Karpas-422 (cell line): ENCODE measurements at regions not wholly inside any gene's neighbourhood (a gene's known extent, or its start where the extent isn't known, plus 50 kb on each side); places are given as distances from the start of the nearest gene placed in this dataset.

Source experiments
- DNase-seq: peaks from one replicate; pipeline ENCODE4 v3.0.0-alpha.2; 2015
- H2AFZ ChIP-seq: fragments of 200-600 bp; sonication (generic); 2 replicates; pipeline ENCODE4 v1.6.1; 2014; ENCODE audit warnings: antibody characterized with exemption, low read length, mixed read lengths
- H3K27ac ChIP-seq: fragments of 200-600 bp; sonication (generic); 2 replicates; pipeline ENCODE4 v1.5.1; 2014; ENCODE audit warnings: mild to moderate bottlenecking, low read length, moderate library complexity
- H3K27me3 ChIP-seq: fragments of 200-600 bp; sonication (generic); 2 replicates; pipeline ENCODE4 v1.6.1; 2014; ENCODE audit warnings: low read length, mixed read lengths
- H3K36me3 ChIP-seq: fragments of 200-600 bp; sonication (generic); 2 replicates; pipeline ENCODE4 v1.6.1; 2014; ENCODE audit warnings: low read length, mixed read lengths; ENCODE audit not compliant: insufficient read depth
- H3K4me1 ChIP-seq: fragments of 200-600 bp; sonication (generic); 2 replicates; pipeline ENCODE4 v1.6.1; 2014; ENCODE audit warnings: mild to moderate bottlenecking, low read length, mixed read lengths
- H3K4me2 ChIP-seq: fragments of 200-600 bp; sonication (generic); 2 replicates; pipeline ENCODE4 v1.6.1; 2014; ENCODE audit warnings: low read length, low read depth, mild to moderate bottlenecking; ENCODE audit not compliant: poor library complexity, severe bottlenecking
- H3K4me3 ChIP-seq: fragments of 200-600 bp; sonication (generic); 2 replicates; pipeline ENCODE4 v1.5.1; 2014; ENCODE audit warnings: mild to moderate bottlenecking, antibody characterized with exemption, low read length, mixed read lengths
- H3K79me2 ChIP-seq: fragments of 200-600 bp; sonication (generic); 2 replicates; pipeline ENCODE4 v1.6.1; 2014; ENCODE audit warnings: mild to moderate bottlenecking, low read length, mixed read lengths
- H3K9ac ChIP-seq: fragments of 200-600 bp; sonication (generic); 2 replicates; pipeline ENCODE4 v1.6.0; 2014; ENCODE audit warnings: low read length
- H3K9me2 ChIP-seq: fragments of 200-600 bp; sonication (generic), shearing (Covaris generic); replicated peaks from 2 replicates; pipeline ENCODE4 v1.6.0; 2014; ENCODE audit warnings: mild to moderate bottlenecking, low read length, moderate library complexity; ENCODE audit not compliant: insufficient read depth
- H3K9me3 ChIP-seq: fragments of 300-700, 200-600 bp; sonication (generic); 2 replicates; pipeline ENCODE4 v1.6.1; 2014; ENCODE audit warnings: low read length, mixed read lengths
- H4K20me1 ChIP-seq: fragments of 200-600 bp; sonication (generic); 2 replicates; pipeline ENCODE4 v1.6.1; 2014; ENCODE audit warnings: mild to moderate bottlenecking, antibody characterized with exemption, low read length, low read depth; ENCODE audit not compliant: insufficient read depth

DNA sequence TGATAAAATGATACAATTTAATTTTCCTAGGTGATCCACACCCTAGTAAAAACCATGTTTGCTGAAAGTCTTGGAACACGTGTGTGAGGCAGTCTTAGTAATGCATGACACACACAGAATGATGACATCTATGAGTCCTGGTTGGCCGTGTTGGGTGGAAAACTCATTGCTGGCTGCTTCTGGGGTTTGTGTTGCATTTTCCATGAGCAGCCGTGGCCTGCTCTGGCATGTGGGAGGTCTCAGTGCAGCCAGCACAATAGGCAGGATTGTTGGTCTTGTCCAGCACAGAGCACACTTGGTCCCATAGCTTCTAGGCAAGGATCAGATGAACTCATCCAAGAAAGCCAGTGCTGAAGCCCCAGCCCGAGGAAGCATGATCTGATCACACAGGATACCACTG lies 172.8 kb upstream of the UBE3A start:
- no peaks in the 10 kb centered on the region for H3K27me3 ChIP-seq
- H3K9ac ChIP-seq = no peak overlapping the region
- no peaks in the 10 kb centered on the region for H3K79me2 ChIP-seq
- H3K4me3 ChIP-seq = no peak overlapping the region
- H3K9me2 ChIP-seq = no peaks in the 10 kb centered on the region; the same call in 1 of the 2 replicates
- H3K27ac ChIP-seq = no peak overlapping the region
- DNase-seq = no peak
- no peak overlapping the region for H3K4me2 ChIP-seq
- no peaks in the 10 kb centered on the region for H3K36me3 ChIP-seq
- H4K20me1 ChIP-seq = no peaks in the 10 kb centered on the region
- no peak overlapping the region for H2AFZ ChIP-seq
- H3K4me1 ChIP-seq = no peaks in the 10 kb centered on the region
- peaks cover 11% of the 10 kb centered on the region for H3K9me3 ChIP-seq

DNA sequence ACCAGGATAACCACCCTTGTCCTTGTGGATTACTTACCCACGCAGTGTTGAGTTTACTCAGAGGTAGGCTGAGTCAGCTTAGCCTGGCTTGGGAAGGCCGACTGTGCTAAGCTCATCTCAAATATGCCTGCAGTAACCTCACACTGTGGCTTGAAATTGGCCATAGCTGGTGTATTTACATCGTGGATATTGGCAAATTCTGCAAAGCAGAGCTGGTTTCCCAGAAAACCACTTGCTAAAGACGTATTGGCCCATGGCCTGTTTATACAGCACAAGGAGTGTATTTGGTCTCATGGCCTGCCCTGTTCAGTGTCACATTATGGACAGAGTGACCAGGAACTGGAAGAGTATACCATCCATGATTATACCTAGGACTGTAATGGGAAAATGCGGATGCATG lies 170.5 kb upstream of the UBE3A start:
- no peaks in the 10 kb centered on the region for H4K20me1 ChIP-seq
- H3K9ac ChIP-seq = no peak overlapping the region
- no peak for DNase-seq
- H3K4me2 ChIP-seq = no peak overlapping the region
- no peaks in the 10 kb centered on the region for H3K36me3 ChIP-seq
- H3K27ac ChIP-seq = no peak overlapping the region
- H3K9me3 ChIP-seq = peaks cover 14% of the 10 kb centered on the region
- H3K4me3 ChIP-seq = no peak overlapping the region
- no peaks in the 10 kb centered on the region for H3K27me3 ChIP-seq
- H2AFZ ChIP-seq = no peak overlapping the region
- H3K9me2 ChIP-seq = no peaks in the 10 kb centered on the region
- H3K4me1 ChIP-seq = no peaks in the 10 kb centered on the region
- H3K79me2 ChIP-seq = no peaks in the 10 kb centered on the region

DNA sequence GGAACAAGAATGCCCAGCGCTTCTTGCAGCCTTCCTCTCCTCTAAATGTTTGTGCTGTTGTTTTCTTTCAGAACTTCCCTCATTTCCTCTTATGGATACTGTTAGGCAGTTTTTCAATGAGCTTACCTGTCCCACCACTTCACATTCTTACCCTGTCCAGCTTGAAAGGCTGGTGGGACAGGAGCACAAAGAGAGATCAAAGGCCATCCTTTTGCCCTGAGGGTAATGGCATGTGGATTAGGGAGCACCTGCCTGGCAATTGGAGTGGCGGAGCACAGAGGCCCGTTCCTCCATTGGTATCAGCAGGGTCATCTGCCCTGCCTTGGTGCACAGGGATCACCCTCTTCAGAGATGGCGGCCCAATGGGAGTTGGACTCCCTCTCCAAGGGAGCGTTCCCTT lies 170.1 kb upstream of the UBE3A start:
- H3K79me2 ChIP-seq = no peaks in the 10 kb centered on the region
- peaks cover 14% of the 10 kb centered on the region for H3K9me3 ChIP-seq
- no peaks in the 10 kb centered on the region for H3K36me3 ChIP-seq
- H3K27me3 ChIP-seq = no peaks in the 10 kb centered on the region
- no peak overlapping the region for H3K27ac ChIP-seq
- no peak overlapping the region for H3K9ac ChIP-seq
- no peak overlapping the region for H3K4me3 ChIP-seq
- no peaks in the 10 kb centered on the region for H4K20me1 ChIP-seq
- no peak for DNase-seq
- no peak overlapping the region for H2AFZ ChIP-seq
- no peaks in the 10 kb centered on the region for H3K4me1 ChIP-seq
- no peaks in the 10 kb centered on the region for H3K9me2 ChIP-seq
- H3K4me2 ChIP-seq = no peak overlapping the region

DNA sequence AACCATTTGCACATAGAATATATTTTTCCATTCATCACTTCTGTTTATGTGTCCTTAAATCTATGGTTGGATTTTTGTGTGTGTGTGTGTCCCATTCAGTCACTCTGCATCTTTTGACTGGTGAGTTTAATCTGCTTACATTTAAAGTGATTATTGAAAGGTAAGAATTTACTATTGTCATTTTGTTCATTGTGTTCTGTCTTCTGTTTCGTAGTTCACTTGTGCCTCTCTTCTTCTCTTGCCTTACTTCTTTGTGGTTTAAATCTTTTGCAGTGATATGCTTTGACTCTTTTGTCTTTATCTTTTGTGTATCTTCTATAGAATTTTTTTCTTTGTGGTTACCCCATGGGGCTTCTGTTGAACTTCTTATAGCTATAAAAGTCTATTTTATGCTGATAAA lies 166.3 kb upstream of the UBE3A start:
- H3K9ac ChIP-seq = no peak overlapping the region
- H3K79me2 ChIP-seq = no peaks in the 10 kb centered on the region
- no peaks in the 10 kb centered on the region for H3K27me3 ChIP-seq
- H2AFZ ChIP-seq = no peak overlapping the region
- no peak for DNase-seq
- H3K4me1 ChIP-seq = no peaks in the 10 kb centered on the region
- H3K9me2 ChIP-seq = no peaks in the 10 kb centered on the region
- H3K27ac ChIP-seq = no peak overlapping the region
- no peaks in the 10 kb centered on the region for H3K36me3 ChIP-seq
- peaks cover 15% of the 10 kb centered on the region for H3K9me3 ChIP-seq
- H4K20me1 ChIP-seq = no peaks in the 10 kb centered on the region
- no peak overlapping the region for H3K4me2 ChIP-seq
- H3K4me3 ChIP-seq = no peak overlapping the region

GRCh38 chr15:25600751-25601150 lies 161.9 kb upstream of the UBE3A start:
- Histone ChIP-seq H2AFZ (no peak overlapping the region), H3K4me2 (no peak overlapping the region), H3K4me1 (no peaks in the 10 kb centered on the region), H4K20me1 (no peaks in the 10 kb centered on the region), H3K9me3 (peaks cover 26% of the 10 kb centered on the region), H3K27me3 (no peaks in the 10 kb centered on the region), H3K9ac (no peak overlapping the region), H3K36me3 (no peaks in the 10 kb centered on the region), H3K79me2 (no peaks in the 10 kb centered on the region), H3K4me3 (no peak overlapping the region), H3K27ac (no peak overlapping the region), H3K9me2 (no peaks in the 10 kb centered on the region)
- no peak for DNase-seq

- no peaks in the 10 kb centered on the region for H3K9me2 ChIP-seq
- H3K9ac ChIP-seq = no peak overlapping the region
- H3K4me2 ChIP-seq = no peak overlapping the region
- no peak for DNase-seq
- no peaks in the 10 kb centered on the region for H4K20me1 ChIP-seq
- H3K4me3 ChIP-seq = no peak overlapping the region
- H3K79me2 ChIP-seq = no peaks in the 10 kb centered on the region
- H3K27ac ChIP-seq = no peak overlapping the region
- no peak overlapping the region for H2AFZ ChIP-seq
- H3K36me3 ChIP-seq = no peaks in the 10 kb centered on the region
- H3K27me3 ChIP-seq = no peaks in the 10 kb centered on the region
- H3K4me1 ChIP-seq = no peaks in the 10 kb centered on the region
- H3K9me3 ChIP-seq = peaks cover 27% of the 10 kb centered on the region
These were observed 158.7 kb upstream of the UBE3A start for GRCh38 chr15:25597571-25597970.

GRCh38 chr15:25596644-25597562 lies 158.1 kb upstream of the UBE3A start:
- DNase-seq = no peak
- no peak overlapping the region for H3K4me3 ChIP-seq
- no peak overlapping the region for H3K27ac ChIP-seq
- no peaks in the 10 kb centered on the region for H3K36me3 ChIP-seq
- peaks cover 27% of the 10 kb centered on the region for H3K9me3 ChIP-seq
- no peaks in the 10 kb centered on the region for H3K79me2 ChIP-seq
- no peaks in the 10 kb centered on the region for H3K27me3 ChIP-seq
- H2AFZ ChIP-seq = no peak overlapping the region
- H3K9me2 ChIP-seq = no peaks in the 10 kb centered on the region
- H4K20me1 ChIP-seq = no peaks in the 10 kb centered on the region
- H3K4me2 ChIP-seq = no peak overlapping the region
- no peaks in the 10 kb centered on the region for H3K4me1 ChIP-seq
- no peak overlapping the region for H3K9ac ChIP-seq

GRCh38 chr15:25587616-25588340 lies 149.0 kb upstream of the UBE3A start:
- Histone ChIP-seq H2AFZ (no peak overlapping the region), H3K79me2 (no peaks in the 10 kb centered on the region), H3K4me1 (no peaks in the 10 kb centered on the region), H3K9me2 (no peaks in the 10 kb centered on the region), H3K27ac (no peak overlapping the region), H3K9ac (no peak overlapping the region), H3K9me3 (peaks cover 12% of the 10 kb centered on the region), H3K27me3 (no peaks in the 10 kb centered on the region), H4K20me1 (no peaks in the 10 kb centered on the region), H3K36me3 (no peaks in the 10 kb centered on the region), H3K4me2 (no peak overlapping the region), H3K4me3 (no peak overlapping the region)
- no peak for DNase-seq
